Mammary epithelial cell (primary cell): ENCODE measurements at regions not wholly inside any gene's neighbourhood (a gene's known extent, or its start where the extent isn't known, plus 50 kb on each side); places are given as distances from the start of the nearest gene placed in this dataset.

Experiments used
- EZH2 ChIP-seq: IDR thresholded peaks from 2 replicates; pipeline ENCODE4 v1.6.1; 2012; ENCODE audit warnings: low read length, inconsistent platforms, borderline replicate concordance
- TF ChIP-seq, protein P1 (sequence below), 2 donors: IDR thresholded peaks in 1 of 2; conservative IDR thresholded peaks in 1 of 2; 2 replicates each; pipeline ENCODE4 v1.5.1; 2011 to 2012; ENCODE audit warnings: inconsistent platforms in 2 of 2, low read length in 2 of 2, mild to moderate bottlenecking in 2 of 2, control low read depth in 1 of 2, low read depth in 1 of 2; ENCODE audit not compliant: insufficient read depth in 1 of 2; ENCODE audit errors: extremely low read depth in 1 of 2

- TF ChIP-seq, protein P1, sequence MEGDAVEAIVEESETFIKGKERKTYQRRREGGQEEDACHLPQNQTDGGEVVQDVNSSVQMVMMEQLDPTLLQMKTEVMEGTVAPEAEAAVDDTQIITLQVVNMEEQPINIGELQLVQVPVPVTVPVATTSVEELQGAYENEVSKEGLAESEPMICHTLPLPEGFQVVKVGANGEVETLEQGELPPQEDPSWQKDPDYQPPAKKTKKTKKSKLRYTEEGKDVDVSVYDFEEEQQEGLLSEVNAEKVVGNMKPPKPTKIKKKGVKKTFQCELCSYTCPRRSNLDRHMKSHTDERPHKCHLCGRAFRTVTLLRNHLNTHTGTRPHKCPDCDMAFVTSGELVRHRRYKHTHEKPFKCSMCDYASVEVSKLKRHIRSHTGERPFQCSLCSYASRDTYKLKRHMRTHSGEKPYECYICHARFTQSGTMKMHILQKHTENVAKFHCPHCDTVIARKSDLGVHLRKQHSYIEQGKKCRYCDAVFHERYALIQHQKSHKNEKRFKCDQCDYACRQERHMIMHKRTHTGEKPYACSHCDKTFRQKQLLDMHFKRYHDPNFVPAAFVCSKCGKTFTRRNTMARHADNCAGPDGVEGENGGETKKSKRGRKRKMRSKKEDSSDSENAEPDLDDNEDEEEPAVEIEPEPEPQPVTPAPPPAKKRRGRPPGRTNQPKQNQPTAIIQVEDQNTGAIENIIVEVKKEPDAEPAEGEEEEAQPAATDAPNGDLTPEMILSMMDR (conservative IDR thresholded peaks at IDR 0.05 in 1 of 2, IDR thresholded peaks at IDR 0.05 in 1 of 2; ENCODE audit: extremely low read depth in 1 of 2, insufficient read depth in 1 of 2, low read depth in 1 of 2, low read length in 2 of 2) = no peak
- no peak for TF ChIP-seq EZH2
Observed at GRCh38 chrX:137891431-137891830, 325.5 kb downstream of the ZIC3 start.
